Ectodermal cell (in vitro differentiated cells): ENCODE measurements at regions not wholly inside any gene's neighbourhood (a gene's known extent, or its start where the extent isn't known, plus 50 kb on each side); places are given as distances from the start of the nearest gene placed in this dataset.
"Not testable (repeated sequence)": the region's sequence is repeated elsewhere in the genome, so short reads cannot be mapped to it uniquely, and the experiment has no call there.

Experiments used
- H3K27ac ChIP-seq: 2 replicates; pipeline ENCODE4 v1.7.0; 2013; ENCODE audit warnings: mild to moderate bottlenecking, low read depth, low read length; ENCODE audit not compliant: insufficient read depth, poor library complexity, severe bottlenecking
- H3K27me3 ChIP-seq: 2 replicates; pipeline ENCODE4 v1.7.0; 2013; ENCODE audit warnings: mild to moderate bottlenecking, low read length; ENCODE audit not compliant: insufficient read depth, control insufficient read depth, poor library complexity, severe bottlenecking
- H3K36me3 ChIP-seq: one replicate; pipeline ENCODE4 v1.7.0; 2013; ENCODE audit warnings: low read length; ENCODE audit not compliant: control insufficient read depth, insufficient read depth
- H3K4me1 ChIP-seq: one replicate; pipeline ENCODE4 v1.7.0; 2013; ENCODE audit warnings: low read length; ENCODE audit not compliant: control insufficient read depth, insufficient read depth
- H3K4me3 ChIP-seq: 2 replicates; pipeline ENCODE4 v1.7.0; 2013; ENCODE audit warnings: low read depth, low read length, control low read depth; ENCODE audit not compliant: insufficient read depth
- H3K9me3 ChIP-seq: 2 replicates; pipeline ENCODE4 v1.7.0; 2013; ENCODE audit warnings: mild to moderate bottlenecking, low read length, moderate library complexity; ENCODE audit not compliant: control insufficient read depth
- WGBS, 2 experiments: methylation state at CpG; one replicate each; pipeline ENCODE4 v1.1.7; 2013; ENCODE audit warnings: missing lambda C conversion rate in 2 of 2; 5-methylcytosine and 5-hydroxymethylcytosine counted together

DNA sequence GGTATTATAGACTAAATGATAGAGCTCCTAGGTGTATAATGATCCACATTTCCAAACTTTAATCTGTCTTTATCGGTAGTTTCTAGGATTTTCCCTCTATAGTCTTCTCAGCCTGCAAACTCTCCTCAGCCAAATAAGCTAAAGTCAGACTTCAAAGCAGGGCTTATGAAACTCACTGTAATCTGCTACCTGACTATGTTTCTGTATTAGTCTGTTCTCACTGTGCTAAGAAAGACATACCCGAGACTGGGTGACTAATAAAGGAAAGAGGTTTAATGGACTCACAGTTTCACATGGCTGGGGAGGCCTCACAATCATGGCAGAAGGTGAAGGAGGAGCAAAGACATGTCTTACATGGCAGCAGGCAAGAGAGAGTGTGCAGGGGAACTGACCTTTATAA lies 928.7 kb upstream of the ADGRB3 start:
- no peak overlapping the region for H3K4me3 ChIP-seq
- WGBS, 2 experiments, result 93 to 96% methylated on average over 2 of the region's 2 CpGs
- no peaks in the 10 kb centered on the region for H3K27me3 ChIP-seq
- H3K27ac ChIP-seq, result no peak overlapping the region
- H3K4me1 ChIP-seq, result no peaks in the 10 kb centered on the region
- no peaks in the 10 kb centered on the region for H3K36me3 ChIP-seq
- no peaks in the 10 kb centered on the region for H3K9me3 ChIP-seq

DNA sequence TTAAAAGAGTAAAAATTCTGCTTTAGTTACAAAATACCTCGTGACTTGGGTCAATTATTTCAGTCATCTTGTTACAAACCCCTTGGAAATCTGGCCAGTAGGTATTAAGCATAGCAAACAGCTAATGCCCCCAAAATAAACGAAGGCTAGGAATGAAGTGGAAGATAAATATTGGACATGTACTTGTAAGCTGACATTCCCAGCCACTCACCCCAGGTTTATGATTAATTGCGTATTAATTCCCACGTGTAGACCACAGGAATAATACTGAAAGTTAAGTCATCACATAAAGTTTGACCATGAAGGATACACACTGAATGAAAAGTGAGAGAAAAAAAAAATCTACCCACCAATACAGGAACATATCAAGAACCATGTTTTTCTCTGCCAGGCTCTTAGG lies 936.5 kb upstream of the ADGRB3 start:
- Histone ChIP-seq H3K4me1 (no peaks in the 10 kb centered on the region), H3K36me3 (no peaks in the 10 kb centered on the region), H3K9me3 (no peaks in the 10 kb centered on the region), H3K4me3 (no peak overlapping the region), H3K27me3 (no peaks in the 10 kb centered on the region), H3K27ac (no peak overlapping the region)
- WGBS, 2 experiments, result 97 to 100% methylated on average over 3 to 4 of the region's 4 CpGs

DNA sequence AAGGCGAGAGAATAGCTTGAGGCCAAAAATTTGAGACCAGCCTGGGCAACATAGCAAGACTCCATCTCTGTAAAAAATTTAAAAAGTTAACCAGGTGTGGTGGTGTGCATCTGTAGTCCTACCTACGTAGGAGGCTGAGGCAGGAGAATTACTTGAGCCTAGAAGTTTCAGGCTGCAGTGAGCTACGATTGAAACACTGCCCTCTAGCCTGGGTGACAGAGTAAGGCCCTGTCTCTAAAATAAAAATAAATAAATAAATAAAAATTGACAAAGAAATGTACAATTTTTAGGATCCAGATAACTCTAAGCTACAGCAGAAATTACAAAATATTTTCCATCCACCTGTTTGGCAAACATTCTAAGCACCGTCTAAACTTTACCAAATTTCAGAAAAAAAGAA lies 941.0 kb upstream of the ADGRB3 start:
- H3K9me3 ChIP-seq, result no peaks in the 10 kb centered on the region
- H3K27ac ChIP-seq, result no peak overlapping the region
- H3K4me3 ChIP-seq, result no peak overlapping the region
- no peaks in the 10 kb centered on the region for H3K4me1 ChIP-seq
- no peaks in the 10 kb centered on the region for H3K27me3 ChIP-seq
- WGBS, 2 experiments, result 87 to 95% methylated on average over 2 to 4 of the region's 4 CpGs
- no peaks in the 10 kb centered on the region for H3K36me3 ChIP-seq

DNA sequence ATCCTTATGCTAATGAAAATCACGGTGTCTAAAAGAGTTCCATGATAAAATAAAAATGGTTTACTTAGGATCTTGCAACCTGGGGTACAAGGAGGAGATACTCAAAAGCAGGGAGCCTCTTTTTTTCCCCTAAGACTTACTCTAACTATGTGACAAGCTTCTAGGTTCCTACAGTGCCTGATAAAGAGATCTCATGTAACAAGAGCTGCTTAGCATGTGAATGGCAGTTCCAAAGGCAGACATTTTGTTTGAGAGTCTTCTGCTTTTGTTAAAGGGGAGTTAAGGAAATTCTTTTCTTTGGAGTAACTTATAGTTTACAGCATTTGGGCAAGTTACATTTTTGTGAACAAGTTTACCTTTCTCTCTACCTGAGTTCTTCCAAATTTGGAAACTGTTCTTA lies 945.8 kb upstream of the ADGRB3 start:
- WGBS, 2 experiments, result 82 to 85% methylated on average over 1 of the region's 1 CpG
- Histone ChIP-seq H3K27me3 (no peaks in the 10 kb centered on the region), H3K36me3 (no peaks in the 10 kb centered on the region), H3K9me3 (no peaks in the 10 kb centered on the region), H3K4me1 (no peaks in the 10 kb centered on the region), H3K27ac (no peak overlapping the region), H3K4me3 (no peak overlapping the region)

DNA sequence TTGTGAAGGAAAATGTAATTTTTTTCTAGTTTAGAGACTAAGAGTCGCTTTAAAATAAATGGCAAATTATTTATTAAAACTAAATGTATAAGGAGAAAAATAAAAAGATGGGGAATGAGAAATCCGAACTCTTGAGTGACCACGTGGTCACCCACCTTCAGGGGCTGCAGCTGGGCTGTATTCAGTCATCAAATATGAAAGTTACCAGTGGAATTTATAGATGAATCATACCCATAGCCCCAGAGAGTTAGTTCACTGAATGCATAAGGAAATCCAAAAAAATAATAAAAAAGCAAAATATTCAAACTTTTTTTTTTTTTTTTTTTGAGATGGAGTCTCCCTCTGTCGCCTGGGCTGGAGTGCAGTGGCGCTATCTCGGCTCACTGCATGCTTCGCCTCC lies 947.7 kb upstream of the ADGRB3 start:
- Histone ChIP-seq H3K36me3 (no peaks in the 10 kb centered on the region), H3K4me3 (no peak overlapping the region), H3K27ac (no peak overlapping the region), H3K4me1 (no peaks in the 10 kb centered on the region), H3K9me3 (no peaks in the 10 kb centered on the region), H3K27me3 (no peaks in the 10 kb centered on the region)
- 78 to 80% methylated on average over 6 to 7 of the region's 7 CpGs for WGBS, 2 experiments

DNA sequence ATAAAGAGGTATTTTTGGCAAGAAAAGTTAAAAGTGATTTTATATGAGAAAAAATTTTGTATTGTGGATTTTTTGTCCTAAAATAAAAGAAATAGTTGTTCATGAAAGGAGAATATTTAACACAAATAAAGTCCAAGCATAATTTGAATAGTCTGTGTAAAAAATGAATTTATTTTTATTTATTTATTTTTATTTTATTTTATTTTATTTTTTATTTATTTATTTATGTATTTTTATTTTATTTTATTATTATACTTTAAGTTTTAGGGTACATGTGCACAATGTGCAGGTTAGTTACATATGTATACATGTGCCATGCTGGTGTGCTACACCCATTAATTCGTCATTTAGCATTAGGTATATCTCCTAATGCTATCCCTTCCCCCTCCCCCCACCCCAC lies 948.9 kb upstream of the ADGRB3 start:
- H3K9me3 ChIP-seq, H3K36me3 ChIP-seq, H3K4me3 ChIP-seq, H3K27ac ChIP-seq, H3K4me1 ChIP-seq, H3K27me3 ChIP-seq: not testable (repeated sequence)
- no CpG with 5 or more reads among the region's 1 CpG for WGBS, 2 experiments

DNA sequence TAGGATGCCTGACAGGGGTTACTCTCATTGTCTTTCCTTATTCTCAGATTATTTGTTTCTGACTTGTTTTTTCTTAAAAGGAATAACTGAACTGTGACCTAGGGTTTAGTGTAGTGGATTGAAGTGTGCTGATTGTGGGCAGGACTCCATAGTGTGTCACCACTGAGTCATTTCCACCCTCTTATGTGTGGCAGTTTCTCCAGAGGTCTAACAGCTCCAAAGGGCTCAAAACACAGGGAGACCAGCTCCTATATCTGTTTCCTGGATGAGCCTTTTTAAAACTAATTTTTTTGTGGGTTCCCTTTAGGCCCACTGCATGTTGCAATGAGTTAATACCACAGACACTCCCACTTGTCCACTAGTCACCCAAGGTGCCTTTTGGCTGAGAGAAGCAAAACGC lies 951.1 kb upstream of the ADGRB3 start:
- Histone ChIP-seq H3K4me1 (no peaks in the 10 kb centered on the region), H3K4me3 (no peak overlapping the region), H3K27me3 (no peaks in the 10 kb centered on the region), H3K27ac (peak overlapping the region; percentile 16), H3K36me3 (no peaks in the 10 kb centered on the region), H3K9me3 (no peaks in the 10 kb centered on the region)
- 100% methylated on average over 1 of the region's 1 CpG for WGBS, 2 experiments

DNA sequence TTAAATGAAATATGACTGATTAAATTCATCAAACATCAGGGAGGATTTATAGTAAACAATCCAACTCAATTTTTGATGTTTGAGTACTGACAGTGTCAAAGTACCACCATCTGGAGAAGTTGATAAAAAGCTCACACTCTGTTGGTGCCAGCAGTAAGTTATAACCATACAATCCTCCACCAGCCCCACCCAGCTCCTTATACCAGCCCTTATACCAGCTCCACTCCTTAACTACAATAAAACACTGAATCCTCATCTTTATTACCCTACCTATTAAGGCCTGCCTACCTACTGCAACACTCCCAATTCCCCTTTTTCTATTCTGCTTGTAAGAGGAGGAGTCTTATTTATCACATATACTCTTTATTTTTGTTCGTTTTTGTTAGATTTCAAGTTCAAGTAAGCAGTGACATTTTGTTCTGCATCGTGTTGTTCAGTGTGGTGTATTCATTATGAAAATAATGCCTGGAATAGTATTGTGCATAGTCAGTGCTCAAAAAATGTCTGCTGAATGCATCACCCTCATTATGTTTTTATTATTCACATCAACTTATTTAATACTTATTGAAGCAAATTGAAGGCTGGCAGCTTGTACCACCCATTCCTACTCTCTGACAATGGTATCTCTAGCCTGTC lies 954.7 kb upstream of the ADGRB3 start:
- Histone ChIP-seq H3K4me3 (no peak overlapping the region), H3K4me1 (no peaks in the 10 kb centered on the region), H3K9me3 (peaks cover under 1% of the 10 kb centered on the region), H3K27ac (no peak overlapping the region), H3K27me3 (no peaks in the 10 kb centered on the region), H3K36me3 (no peaks in the 10 kb centered on the region)
- WGBS, 2 experiments, result 100% methylated on average over 1 to 2 of the region's 2 CpGs

DNA sequence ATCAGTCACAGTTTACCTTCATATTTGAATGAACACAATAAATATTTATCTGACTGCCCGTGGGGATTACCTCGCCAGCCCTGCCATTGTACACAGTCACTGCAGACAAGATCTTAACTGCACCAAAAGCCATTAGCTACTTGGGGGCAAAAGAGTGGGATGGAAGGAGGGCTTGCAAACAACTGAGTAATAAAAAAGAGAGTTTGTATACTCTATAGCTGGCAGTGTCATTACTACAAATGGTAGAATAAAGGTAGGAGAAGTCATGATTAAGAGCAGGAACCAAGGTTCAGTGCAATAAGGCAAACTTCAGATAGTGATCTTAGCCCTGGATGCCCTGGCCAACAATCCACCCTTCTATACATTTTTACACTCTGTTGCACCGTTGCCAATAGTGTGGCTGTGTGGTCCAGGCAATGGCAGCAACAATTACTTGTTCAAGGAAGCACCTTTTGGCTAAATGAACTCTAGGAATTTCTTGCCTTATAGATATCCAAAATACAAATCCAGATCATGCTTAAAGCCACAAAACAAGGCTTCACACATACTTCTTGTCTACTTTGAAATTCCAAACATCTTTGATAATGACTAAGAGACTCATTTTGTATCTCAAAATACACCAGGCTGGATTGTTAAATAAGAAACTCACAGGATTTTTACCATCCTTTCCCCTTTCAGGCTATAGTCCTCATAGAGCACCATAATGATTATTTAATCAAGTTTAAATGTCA lies 955.4 kb upstream of the ADGRB3 start:
- H3K27ac ChIP-seq, result no peak overlapping the region
- no peaks in the 10 kb centered on the region for H3K4me1 ChIP-seq
- no peaks in the 10 kb centered on the region for H3K36me3 ChIP-seq
- 94 to 95% methylated on average over 3 of the region's 3 CpGs for WGBS, 2 experiments
- peaks cover 2% of the 10 kb centered on the region for H3K9me3 ChIP-seq
- H3K27me3 ChIP-seq, result no peaks in the 10 kb centered on the region
- H3K4me3 ChIP-seq, result no peak overlapping the region

DNA sequence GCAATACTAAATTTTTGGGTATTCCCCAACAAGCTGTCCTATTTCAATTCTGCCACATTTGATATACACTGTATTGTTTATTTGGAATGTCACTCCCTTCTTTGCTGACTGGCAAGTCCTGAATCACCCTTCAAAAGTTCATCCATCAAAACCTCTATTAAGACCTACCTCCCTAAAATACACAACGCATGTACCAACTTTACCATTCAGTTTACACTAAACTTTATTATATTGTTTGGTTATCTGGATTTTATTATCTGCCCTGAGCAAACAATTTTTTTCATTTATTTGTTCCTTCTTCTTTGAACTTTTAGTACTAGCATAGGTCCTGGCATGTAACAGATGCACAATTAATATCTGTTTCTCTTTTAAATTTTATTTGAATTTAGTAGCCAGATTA lies 958.2 kb upstream of the ADGRB3 start:
- H3K9me3 ChIP-seq, result peaks cover 2% of the 10 kb centered on the region
- no peaks in the 10 kb centered on the region for H3K27me3 ChIP-seq
- H3K4me1 ChIP-seq, result no peaks in the 10 kb centered on the region
- no peak overlapping the region for H3K4me3 ChIP-seq
- H3K27ac ChIP-seq, result no peak overlapping the region
- WGBS, 2 experiments, result 86 to 100% methylated on average over 1 of the region's 1 CpG
- no peaks in the 10 kb centered on the region for H3K36me3 ChIP-seq
